H1 (cell line): ENCODE measurements at regions not wholly inside any gene's neighbourhood (a gene's known extent, or its start where the extent isn't known, plus 50 kb on each side); places are given as distances from the start of the nearest gene placed in this dataset.

Experiments used
- CBX8 ChIP-seq: fragments of 300-800, 300-1000 bp; sonication (generic); IDR thresholded peaks from 2 replicates; pipeline ENCODE4 v1.7.1; 2016; ENCODE audit warnings: low read depth, low read length, borderline replicate concordance
- CHD2 ChIP-seq: IDR thresholded peaks from 2 replicates; pipeline ENCODE4 v1.6.1; 2012; ENCODE audit warnings: low read length, improper control_type of control experiment
- EP300 ChIP-seq, 2 experiments: IDR thresholded peaks; 1 replicate in 1 of 2; 2 replicates in 1 of 2; pipeline ENCODE4 v1.6.1; 2011 to 2012; ENCODE audit warnings: low read depth in 2 of 2, low read length in 2 of 2, mild to moderate bottlenecking in 2 of 2, borderline replicate concordance in 1 of 2, inconsistent platforms in 1 of 2, moderate library complexity in 1 of 2
- MAFK ChIP-seq: IDR thresholded peaks from 2 replicates; pipeline ENCODE4 v1.6.1; 2012; ENCODE audit warnings: low read depth, mild to moderate bottlenecking, improper control_type of control experiment, low read length
- POLR2A ChIP-seq, 2 experiments: IDR thresholded peaks; 1 replicate in 1 of 2; 2 replicates in 1 of 2; pipeline ENCODE4 v1.6.1; 2011; ENCODE audit warnings: low read depth in 2 of 2, low read length in 2 of 2, mild to moderate bottlenecking in 2 of 2; ENCODE audit errors: control extremely low read depth in 1 of 2
- POLR2AphosphoS5 ChIP-seq: IDR thresholded peaks from 2 replicates; pipeline ENCODE4 v1.6.1; 2011; ENCODE audit warnings: low read depth, low read length
- RAD21 ChIP-seq, 2 experiments: IDR thresholded peaks in 1 of 2; conservative IDR thresholded peaks in 1 of 2; 2 replicates each; pipeline ENCODE4 v1.6.1; 2011; ENCODE audit warnings: low read depth in 2 of 2, low read length in 2 of 2, improper control_type of control experiment in 1 of 2, inconsistent platforms in 1 of 2, mild to moderate bottlenecking in 1 of 2, moderate library complexity in 1 of 2
- SP1 ChIP-seq: IDR thresholded peaks from 2 replicates; pipeline ENCODE4 v1.6.1; 2011; ENCODE audit warnings: low read depth, low read length
- TCF12 ChIP-seq: IDR thresholded peaks from 2 replicates; pipeline ENCODE4 v1.6.1; 2011; ENCODE audit warnings: low read depth, mild to moderate bottlenecking, low read length
- YY1 ChIP-seq: IDR thresholded peaks from 2 replicates; pipeline ENCODE4 v1.6.1; 2011; ENCODE audit warnings: low read depth, mild to moderate bottlenecking, low read length
- TF ChIP-seq, protein P1 (sequence below): IDR thresholded peaks from 2 replicates; pipeline ENCODE4 v1.6.1; 2011; ENCODE audit warnings: low read length, improper control_type of control experiment
- TF ChIP-seq, protein P2 (sequence below), 3 experiments: IDR thresholded peaks; 1 replicate in 2 of 3; 2 replicates in 1 of 3; pipeline versions ENCODE4 v1.5.1 to v1.6.1; 2011; ENCODE audit warnings: low read length in 3 of 3, mild to moderate bottlenecking in 3 of 3, inconsistent platforms in 2 of 3, low read depth in 1 of 3, moderate library complexity in 1 of 3; ENCODE audit not compliant: insufficient read depth in 1 of 3; ENCODE audit errors: control extremely low read depth in 1 of 3

DNA sequence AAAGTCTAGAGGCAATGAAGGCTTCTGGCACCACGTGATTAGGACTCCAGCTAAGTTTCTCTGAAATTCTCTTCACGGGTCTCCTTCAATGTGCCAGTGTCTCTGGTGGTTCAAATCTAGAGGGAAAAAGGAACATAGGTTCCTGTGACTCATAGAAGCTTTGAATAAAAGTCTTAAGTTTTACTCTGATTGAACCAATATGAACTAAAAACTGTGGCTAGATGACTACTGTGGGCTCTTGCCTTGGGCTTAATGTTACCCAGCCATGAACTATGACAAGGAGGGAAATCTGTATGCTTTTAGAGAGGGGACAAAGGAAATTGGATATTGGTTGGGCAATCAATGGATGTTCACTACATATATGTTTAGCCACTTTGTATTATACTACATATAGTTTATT is 49.9 kb upstream of the TEX13D start:
- no peak for TF ChIP-seq POLR2A (IDR thresholded peaks at IDR 0.05; ENCODE audit: control extremely low read depth in 1 of 2, low read depth in 2 of 2, low read length in 2 of 2)
- TF ChIP-seq EP300 (IDR thresholded peaks at IDR 0.05; ENCODE audit: borderline replicate concordance in 1 of 2, low read depth in 2 of 2, low read length in 2 of 2): no peak
- TF ChIP-seq, protein P1, sequence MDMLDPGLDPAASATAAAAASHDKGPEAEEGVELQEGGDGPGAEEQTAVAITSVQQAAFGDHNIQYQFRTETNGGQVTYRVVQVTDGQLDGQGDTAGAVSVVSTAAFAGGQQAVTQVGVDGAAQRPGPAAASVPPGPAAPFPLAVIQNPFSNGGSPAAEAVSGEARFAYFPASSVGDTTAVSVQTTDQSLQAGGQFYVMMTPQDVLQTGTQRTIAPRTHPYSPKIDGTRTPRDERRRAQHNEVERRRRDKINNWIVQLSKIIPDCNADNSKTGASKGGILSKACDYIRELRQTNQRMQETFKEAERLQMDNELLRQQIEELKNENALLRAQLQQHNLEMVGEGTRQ: no peak
- TF ChIP-seq MAFK: no peak
- no peak for TF ChIP-seq YY1
- no peak for TF ChIP-seq SP1
- no peak for TF ChIP-seq RAD21 (IDR thresholded peaks at IDR 0.05 in 1 of 2, conservative IDR thresholded peaks at IDR 0.05 in 1 of 2; ENCODE audit: low read depth in 2 of 2, low read length in 2 of 2)
- TF ChIP-seq, protein P2, sequence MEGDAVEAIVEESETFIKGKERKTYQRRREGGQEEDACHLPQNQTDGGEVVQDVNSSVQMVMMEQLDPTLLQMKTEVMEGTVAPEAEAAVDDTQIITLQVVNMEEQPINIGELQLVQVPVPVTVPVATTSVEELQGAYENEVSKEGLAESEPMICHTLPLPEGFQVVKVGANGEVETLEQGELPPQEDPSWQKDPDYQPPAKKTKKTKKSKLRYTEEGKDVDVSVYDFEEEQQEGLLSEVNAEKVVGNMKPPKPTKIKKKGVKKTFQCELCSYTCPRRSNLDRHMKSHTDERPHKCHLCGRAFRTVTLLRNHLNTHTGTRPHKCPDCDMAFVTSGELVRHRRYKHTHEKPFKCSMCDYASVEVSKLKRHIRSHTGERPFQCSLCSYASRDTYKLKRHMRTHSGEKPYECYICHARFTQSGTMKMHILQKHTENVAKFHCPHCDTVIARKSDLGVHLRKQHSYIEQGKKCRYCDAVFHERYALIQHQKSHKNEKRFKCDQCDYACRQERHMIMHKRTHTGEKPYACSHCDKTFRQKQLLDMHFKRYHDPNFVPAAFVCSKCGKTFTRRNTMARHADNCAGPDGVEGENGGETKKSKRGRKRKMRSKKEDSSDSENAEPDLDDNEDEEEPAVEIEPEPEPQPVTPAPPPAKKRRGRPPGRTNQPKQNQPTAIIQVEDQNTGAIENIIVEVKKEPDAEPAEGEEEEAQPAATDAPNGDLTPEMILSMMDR (IDR thresholded peaks at IDR 0.05; ENCODE audit: control extremely low read depth in 1 of 3, insufficient read depth in 1 of 3, low read depth in 1 of 3, low read length in 3 of 3): no peak
- TF ChIP-seq CHD2: no peak
- TF ChIP-seq CBX8: no peak
- TF ChIP-seq POLR2AphosphoS5: no peak
- no peak for TF ChIP-seq TCF12
